ENCODE measurements at regions not wholly inside any gene's neighbourhood (a gene's known extent, or its start where the extent isn't known, plus 50 kb on each side); places are given as distances from the start of the nearest gene placed in this dataset.

DNA sequence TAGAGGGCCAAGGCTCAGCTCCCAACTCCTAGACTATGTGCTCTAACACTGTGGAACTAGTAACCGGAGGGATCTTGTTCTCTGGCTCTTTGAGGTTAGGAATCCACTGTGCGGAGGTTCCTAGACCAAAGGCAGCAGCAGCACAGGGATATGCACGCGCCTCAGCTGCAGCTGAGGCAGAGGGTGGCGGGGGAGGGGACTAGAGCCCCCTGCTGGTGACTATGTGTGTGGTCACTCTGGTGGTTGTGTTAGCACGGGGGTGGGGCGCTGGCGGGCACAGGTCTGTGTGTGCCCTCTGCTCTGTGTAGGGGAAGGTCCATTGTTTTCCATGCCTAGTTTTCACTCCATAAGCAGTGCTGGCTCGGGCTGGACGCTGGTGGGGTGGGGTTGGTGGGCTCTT lies 458.0 kb upstream of the IZUMO3 start:
- TF ChIP-seq ZBTB26 (tag by site-specific recombination; optimal IDR thresholded peaks at IDR 0.05) (no peak), YY1 (tag by site-specific recombination; IDR thresholded peaks at IDR 0.05) (no peak), REST (tag by site-specific recombination; IDR thresholded peaks at IDR 0.05) (no peak), ZSCAN16 (tag by site-specific recombination; IDR thresholded peaks at IDR 0.05) (no peak), CTCF (tag by site-specific recombination; IDR thresholded peaks at IDR 0.05) (no peak), INSM2 (tag by site-specific recombination; IDR thresholded peaks at IDR 0.05) (no peak)
- TF ChIP-seq, protein P1, sequence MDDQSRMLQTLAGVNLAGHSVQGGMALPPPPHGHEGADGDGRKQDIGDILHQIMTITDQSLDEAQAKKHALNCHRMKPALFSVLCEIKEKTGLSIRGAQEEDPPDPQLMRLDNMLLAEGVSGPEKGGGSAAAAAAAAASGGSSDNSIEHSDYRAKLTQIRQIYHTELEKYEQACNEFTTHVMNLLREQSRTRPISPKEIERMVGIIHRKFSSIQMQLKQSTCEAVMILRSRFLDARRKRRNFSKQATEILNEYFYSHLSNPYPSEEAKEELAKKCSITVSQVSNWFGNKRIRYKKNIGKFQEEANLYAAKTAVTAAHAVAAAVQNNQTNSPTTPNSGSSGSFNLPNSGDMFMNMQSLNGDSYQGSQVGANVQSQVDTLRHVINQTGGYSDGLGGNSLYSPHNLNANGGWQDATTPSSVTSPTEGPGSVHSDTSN (CRISPR knock-in tag; IDR thresholded peaks at IDR 0.05): no peak

Measured in HEK293 (cell line).